IPS-15b (cell line): ENCODE measurements at regions not wholly inside any gene's neighbourhood (a gene's known extent, or its start where the extent isn't known, plus 50 kb on each side); places are given as distances from the start of the nearest gene placed in this dataset.
"Not testable (repeated sequence)": the region's sequence is repeated elsewhere in the genome, so short reads cannot be mapped to it uniquely, and the experiment has no call there.

Source experiments
- H3K27me3 ChIP-seq: one replicate; pipeline ENCODE4 v1.6.1; 2013; ENCODE audit warnings: low read length; ENCODE audit not compliant: control insufficient read depth, insufficient read depth
- H3K36me3 ChIP-seq: one replicate; pipeline ENCODE4 v1.6.1; 2013; ENCODE audit warnings: low read length; ENCODE audit not compliant: control insufficient read depth, insufficient read depth
- H3K4me1 ChIP-seq: one replicate; pipeline ENCODE4 v1.6.1; 2013; ENCODE audit warnings: mild to moderate bottlenecking, low read length; ENCODE audit not compliant: control insufficient read depth, insufficient read depth
- H3K4me3 ChIP-seq: one replicate; pipeline ENCODE4 v1.5.1; 2013; ENCODE audit warnings: low read depth, low read length
- H3K9ac ChIP-seq: one replicate; pipeline ENCODE4 v1.6.1; 2013; ENCODE audit warnings: low read depth, mild to moderate bottlenecking, low read length
- H3K9me3 ChIP-seq: one replicate; pipeline ENCODE4 v1.6.1; 2013; ENCODE audit warnings: mild to moderate bottlenecking, low read length; ENCODE audit not compliant: control insufficient read depth, insufficient read depth

GRCh38 chr15:20473465-20473864, 68.1 kb downstream of the GOLGA6L6 start:
- H3K36me3 ChIP-seq, H3K9me3 ChIP-seq, H3K9ac ChIP-seq, H3K4me3 ChIP-seq, H3K27me3 ChIP-seq, H3K4me1 ChIP-seq: not testable (repeated sequence)

- H3K36me3 ChIP-seq, H3K9ac ChIP-seq, H3K4me3 ChIP-seq, H3K27me3 ChIP-seq, H3K4me1 ChIP-seq, H3K9me3 ChIP-seq: not testable (repeated sequence)
These were observed 68.6 kb downstream of the GOLGA6L6 start for GRCh38 chr15:20472983-20473382.

- H3K9me3 ChIP-seq, H3K27me3 ChIP-seq, H3K4me3 ChIP-seq, H3K9ac ChIP-seq, H3K36me3 ChIP-seq, H3K4me1 ChIP-seq: not testable (repeated sequence)
These were observed 70.8 kb downstream of the GOLGA6L6 start for GRCh38 chr15:20470810-20471209.

GRCh38 chr15:20441138-20441537, 100.5 kb downstream of the GOLGA6L6 start:
- H3K36me3 ChIP-seq, H3K27me3 ChIP-seq, H3K4me3 ChIP-seq, H3K9me3 ChIP-seq, H3K4me1 ChIP-seq, H3K9ac ChIP-seq: not testable (repeated sequence)

- H3K4me3 ChIP-seq, H3K36me3 ChIP-seq, H3K9me3 ChIP-seq, H3K4me1 ChIP-seq, H3K9ac ChIP-seq, H3K27me3 ChIP-seq: not testable (repeated sequence)
These were observed 101.2 kb downstream of the GOLGA6L6 start for GRCh38 chr15:20440390-20440789.

- not testable (repeated sequence) for H3K9ac ChIP-seq, H3K4me1 ChIP-seq, H3K27me3 ChIP-seq, H3K9me3 ChIP-seq, H3K36me3 ChIP-seq, H3K4me3 ChIP-seq
These were observed 102.5 kb downstream of the GOLGA6L6 start for GRCh38 chr15:20439111-20439510.

GRCh38 chr15:20438255-20438654, 103.3 kb downstream of the GOLGA6L6 start:
- not testable (repeated sequence) for H3K36me3 ChIP-seq, H3K4me3 ChIP-seq, H3K9ac ChIP-seq, H3K4me1 ChIP-seq, H3K9me3 ChIP-seq, H3K27me3 ChIP-seq

GRCh38 chr15:20433468-20433867, 108.1 kb downstream of the GOLGA6L6 start:
- H3K9ac ChIP-seq, H3K9me3 ChIP-seq, H3K4me3 ChIP-seq, H3K4me1 ChIP-seq, H3K27me3 ChIP-seq, H3K36me3 ChIP-seq: not testable (repeated sequence)

- H3K27me3 ChIP-seq, H3K4me1 ChIP-seq, H3K9me3 ChIP-seq, H3K4me3 ChIP-seq, H3K9ac ChIP-seq, H3K36me3 ChIP-seq: not testable (repeated sequence)
These were observed 111.1 kb downstream of the GOLGA6L6 start for GRCh38 chr15:20430495-20430894.

GRCh38 chr15:20420710-20421109, 120.9 kb downstream of the GOLGA6L6 start:
- H3K36me3 ChIP-seq, H3K4me1 ChIP-seq, H3K27me3 ChIP-seq, H3K4me3 ChIP-seq, H3K9ac ChIP-seq: not testable (repeated sequence)
- H3K9me3 ChIP-seq: peaks cover 22% of the 10 kb centered on the region

GRCh38 chr15:20416618-20417017, 125.0 kb downstream of the GOLGA6L6 start:
- not testable (repeated sequence) for H3K4me3 ChIP-seq, H3K4me1 ChIP-seq, H3K36me3 ChIP-seq, H3K27me3 ChIP-seq, H3K9ac ChIP-seq
- peaks cover 15% of the 10 kb centered on the region for H3K9me3 ChIP-seq

GRCh38 chr15:20409667-20410198, 131.9 kb downstream of the GOLGA6L6 start:
- H3K9ac ChIP-seq, H3K4me3 ChIP-seq, H3K36me3 ChIP-seq, H3K27me3 ChIP-seq, H3K4me1 ChIP-seq: not testable (repeated sequence)
- peaks cover 26% of the 10 kb centered on the region for H3K9me3 ChIP-seq

- Histone ChIP-seq H3K27me3 (no peaks in the 10 kb centered on the region), H3K4me1 (no peaks in the 10 kb centered on the region), H3K9ac (no peak overlapping the region), H3K9me3 (peaks cover 26% of the 10 kb centered on the region), H3K36me3 (no peaks in the 10 kb centered on the region), H3K4me3 (no peak overlapping the region)
These were observed 132.4 kb downstream of the GOLGA6L6 start for GRCh38 chr15:20409247-20409646.
